AG04450 (cell line): ENCODE measurements at regions not wholly inside any gene's neighbourhood (a gene's known extent, or its start where the extent isn't known, plus 50 kb on each side); places are given as distances from the start of the nearest gene placed in this dataset.

ENCODE experiments used
- CTCF ChIA-PET: fragments of 300-600, 350-600 bp; formaldehyde crosslinking; extraction: SDS; loops from one replicate; lab custom pipeline; 2022; ENCODE audit warnings: antibody characterized with exemption, inconsistent platforms; lab: Charles Lee
- POLR2A ChIA-PET: fragments of 350-600 bp; formaldehyde crosslinking; extraction: SDS; loops from one replicate; lab custom pipeline; 2021; ENCODE audit warnings: antibody characterized with exemption, inconsistent platforms; lab: Yijun Ruan, JAX
- DNase-seq: peaks from one replicate; pipeline ENCODE4 v3.0.0-alpha.2; 2011; ENCODE audit warnings: low read depth, low spot score
- H3K27ac ChIP-seq: one replicate; pipeline ENCODE4 v1.5.1; 2012; ENCODE audit warnings: low read depth, low read length, control low read depth
- H3K27me3 ChIP-seq: one replicate; pipeline ENCODE4 v1.6.0; 2012; ENCODE audit warnings: low read length; ENCODE audit not compliant: control insufficient read depth, insufficient read depth
- H3K4me3 ChIP-seq: 2 replicates; pipeline ENCODE4 v1.5.1; 2011; ENCODE audit warnings: mild to moderate bottlenecking, low read depth, low read length, control low read depth
- H3K9me3 ChIP-seq: 2 replicates; pipeline ENCODE4 v1.5.1; 2012; ENCODE audit warnings: low read length; ENCODE audit not compliant: control insufficient read depth, insufficient read depth
- TF ChIP-seq, protein P1 (sequence below): IDR thresholded peaks from 2 replicates; pipeline ENCODE4 v1.5.1; 2011; ENCODE audit warnings: low read depth, low read length, control low read depth, inconsistent platforms

DNA sequence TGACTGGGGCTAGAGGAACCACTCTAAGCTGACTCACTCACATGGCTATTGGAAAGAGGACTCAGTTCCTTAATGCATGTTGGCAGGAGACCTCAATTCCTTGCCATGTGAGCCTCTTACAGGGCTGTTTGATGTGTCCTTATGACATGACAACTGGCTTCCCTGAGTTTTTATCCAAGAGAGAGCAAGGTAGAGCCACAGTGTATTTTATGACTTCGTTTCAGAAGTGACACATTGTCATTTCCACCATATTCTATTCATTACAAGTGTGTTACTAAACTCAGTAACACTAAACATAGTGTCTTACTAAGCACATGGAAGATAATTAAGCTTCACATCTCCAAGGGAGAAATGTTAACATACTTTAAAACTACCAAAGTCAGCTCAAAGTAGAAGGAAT, 98.2 kb downstream of the ZNF777 start:
- no peak overlapping the region for H3K4me3 ChIP-seq
- TF ChIP-seq, protein P1, sequence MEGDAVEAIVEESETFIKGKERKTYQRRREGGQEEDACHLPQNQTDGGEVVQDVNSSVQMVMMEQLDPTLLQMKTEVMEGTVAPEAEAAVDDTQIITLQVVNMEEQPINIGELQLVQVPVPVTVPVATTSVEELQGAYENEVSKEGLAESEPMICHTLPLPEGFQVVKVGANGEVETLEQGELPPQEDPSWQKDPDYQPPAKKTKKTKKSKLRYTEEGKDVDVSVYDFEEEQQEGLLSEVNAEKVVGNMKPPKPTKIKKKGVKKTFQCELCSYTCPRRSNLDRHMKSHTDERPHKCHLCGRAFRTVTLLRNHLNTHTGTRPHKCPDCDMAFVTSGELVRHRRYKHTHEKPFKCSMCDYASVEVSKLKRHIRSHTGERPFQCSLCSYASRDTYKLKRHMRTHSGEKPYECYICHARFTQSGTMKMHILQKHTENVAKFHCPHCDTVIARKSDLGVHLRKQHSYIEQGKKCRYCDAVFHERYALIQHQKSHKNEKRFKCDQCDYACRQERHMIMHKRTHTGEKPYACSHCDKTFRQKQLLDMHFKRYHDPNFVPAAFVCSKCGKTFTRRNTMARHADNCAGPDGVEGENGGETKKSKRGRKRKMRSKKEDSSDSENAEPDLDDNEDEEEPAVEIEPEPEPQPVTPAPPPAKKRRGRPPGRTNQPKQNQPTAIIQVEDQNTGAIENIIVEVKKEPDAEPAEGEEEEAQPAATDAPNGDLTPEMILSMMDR, result no peak
- no peaks in the 10 kb centered on the region for H3K27me3 ChIP-seq
- peaks cover 8% of the 10 kb centered on the region; the same call in 1 of the 2 replicates for H3K9me3 ChIP-seq
- ChIA-PET CTCF (interaction anchor here (0.7 kb wide), 1 partner anchor 77 kb away, joined by 3 read pairs; no protein-coding TSS in a partner anchor), POLR2A (no interaction called here)
- DNase-seq, result no peak
- no peak overlapping the region for H3K27ac ChIP-seq

DNA sequence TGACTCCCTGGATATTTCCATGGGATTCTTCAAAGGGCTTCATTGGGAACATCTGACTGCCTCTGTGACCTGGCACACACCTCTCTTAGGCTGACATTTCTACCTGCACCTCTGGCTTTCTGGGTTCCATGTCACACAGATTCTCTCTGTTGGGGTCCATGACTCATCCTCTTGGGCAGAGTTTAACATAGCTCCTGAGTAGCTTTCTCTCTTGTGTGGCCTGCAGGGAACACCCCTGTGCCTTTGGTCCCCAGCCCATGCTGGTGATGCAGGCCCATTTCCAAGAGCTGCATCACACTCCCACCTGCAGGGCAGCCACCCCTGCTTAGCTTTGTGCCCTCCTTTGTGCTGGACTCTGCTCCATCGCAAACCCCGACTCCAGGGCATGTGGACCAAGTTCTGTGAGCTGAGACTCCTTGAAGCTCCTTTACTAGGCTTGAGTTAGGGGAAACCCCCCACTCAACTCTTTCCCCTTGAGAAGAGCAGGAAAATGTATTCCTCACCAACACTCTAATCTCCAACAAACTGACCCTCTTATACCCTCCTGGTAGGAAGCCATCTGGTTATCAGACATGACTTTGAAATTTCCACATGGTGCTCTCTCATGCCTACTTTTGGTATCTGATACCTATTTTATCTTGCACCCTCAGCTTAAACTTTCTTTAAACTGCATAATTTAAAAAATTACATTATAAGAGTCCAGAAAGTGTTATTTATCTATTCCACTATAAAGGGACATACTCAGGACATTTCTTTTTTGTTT, 93.3 kb downstream of the ZNF777 start:
- DNase-seq, result no peak
- POLR2A ChIA-PET, result no interaction called here
- Histone ChIP-seq H3K27ac (no peak overlapping the region), H3K4me3 (no peak overlapping the region), H3K9me3 (no peaks in the 10 kb centered on the region), H3K27me3 (no peaks in the 10 kb centered on the region)
- CTCF ChIA-PET, result no interaction called here
- TF ChIP-seq, protein P1, result no peak

DNA sequence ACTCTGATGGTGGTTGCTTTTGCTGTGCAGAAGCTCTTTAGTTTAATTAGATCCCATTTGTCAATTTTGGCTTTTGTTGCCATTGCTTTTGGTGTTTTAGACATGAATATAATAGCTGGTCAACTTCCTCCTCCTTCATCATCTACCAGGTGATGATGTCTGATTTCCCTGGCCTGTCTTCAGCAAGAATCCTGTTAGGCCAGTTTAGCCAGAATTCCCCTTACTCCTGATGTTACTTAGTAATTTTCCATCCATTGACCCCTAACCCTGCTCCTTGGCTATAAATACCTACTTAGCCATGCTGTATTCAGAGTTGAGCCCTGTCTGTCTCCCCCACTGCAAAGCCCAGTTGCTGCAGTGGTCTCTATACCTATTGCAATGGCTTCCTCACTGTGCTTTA, 91.4 kb downstream of the ZNF777 start:
- H3K27ac ChIP-seq, result no peak overlapping the region
- no peak for DNase-seq
- H3K27me3 ChIP-seq, result no peaks in the 10 kb centered on the region
- ChIA-PET CTCF (no interaction called here), POLR2A (no interaction called here)
- no peak overlapping the region for H3K4me3 ChIP-seq
- no peaks in the 10 kb centered on the region for H3K9me3 ChIP-seq
- TF ChIP-seq, protein P1, result no peak

DNA sequence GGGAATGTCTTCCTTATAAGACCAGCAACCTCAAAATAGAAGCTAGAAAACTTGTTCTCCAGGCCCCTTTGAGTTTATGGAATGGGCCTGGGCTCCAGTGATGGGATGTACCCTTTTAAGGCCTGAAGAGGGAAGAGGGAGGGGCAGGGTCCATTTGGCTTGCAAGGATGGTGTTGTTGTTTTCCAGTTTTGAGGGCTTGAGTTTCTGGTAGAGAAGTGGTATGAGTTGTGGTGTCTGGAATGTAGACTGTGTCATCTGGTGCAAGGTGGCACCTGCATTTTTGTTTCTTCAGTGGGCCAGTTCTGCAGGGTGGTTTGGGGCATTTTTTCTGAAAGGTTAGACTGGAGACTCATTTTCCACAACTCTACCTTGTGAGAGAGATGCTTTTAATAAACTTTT, 90.1 kb downstream of the ZNF777 start:
- H3K27ac ChIP-seq, result no peak overlapping the region
- H3K9me3 ChIP-seq, result no peaks in the 10 kb centered on the region
- TF ChIP-seq, protein P1, result no peak
- no peak for DNase-seq
- ChIA-PET CTCF (no interaction called here), POLR2A (no interaction called here)
- H3K4me3 ChIP-seq, result no peak overlapping the region
- no peaks in the 10 kb centered on the region for H3K27me3 ChIP-seq

DNA sequence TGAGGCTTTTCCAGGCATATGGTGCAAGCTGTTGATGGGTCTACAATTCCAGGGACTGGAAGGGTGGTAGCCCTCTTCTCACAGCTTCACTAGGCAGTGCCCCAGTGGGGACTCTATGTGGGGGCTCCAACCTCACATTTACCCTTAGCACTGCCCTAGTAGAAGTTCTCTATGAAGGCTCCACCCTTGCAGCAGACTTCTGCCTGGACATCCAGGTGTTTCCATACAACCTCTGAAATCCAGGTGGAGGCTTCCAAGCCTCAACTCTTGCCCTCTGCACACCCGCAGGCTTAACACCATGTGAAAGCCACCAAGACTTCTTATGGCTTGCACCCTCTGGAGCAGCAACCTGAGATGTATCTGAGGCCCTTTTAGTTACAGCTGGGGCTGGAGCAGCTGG, 87.8 kb downstream of the ZNF777 start:
- ChIA-PET CTCF (no interaction called here), POLR2A (no interaction called here)
- no peak overlapping the region for H3K4me3 ChIP-seq
- H3K27me3 ChIP-seq, result no peaks in the 10 kb centered on the region
- H3K27ac ChIP-seq, result no peak overlapping the region
- TF ChIP-seq, protein P1, result no peak
- H3K9me3 ChIP-seq, result no peaks in the 10 kb centered on the region
- no peak for DNase-seq
